GF-D8 (cell line): ENCODE measurements at regions not wholly inside any gene's neighbourhood (a gene's known extent, or its start where the extent isn't known, plus 50 kb on each side); places are given as distances from the start of the nearest gene placed in this dataset.
"Not testable (repeated sequence)": the region's sequence is repeated elsewhere in the genome, so short reads cannot be mapped to it uniquely, and the experiment has no call there.

Experiments used
- DNase-seq: peaks from one replicate; lab custom pipeline; 2025; lab: John Stamatoyannopoulos, UW

DNA sequence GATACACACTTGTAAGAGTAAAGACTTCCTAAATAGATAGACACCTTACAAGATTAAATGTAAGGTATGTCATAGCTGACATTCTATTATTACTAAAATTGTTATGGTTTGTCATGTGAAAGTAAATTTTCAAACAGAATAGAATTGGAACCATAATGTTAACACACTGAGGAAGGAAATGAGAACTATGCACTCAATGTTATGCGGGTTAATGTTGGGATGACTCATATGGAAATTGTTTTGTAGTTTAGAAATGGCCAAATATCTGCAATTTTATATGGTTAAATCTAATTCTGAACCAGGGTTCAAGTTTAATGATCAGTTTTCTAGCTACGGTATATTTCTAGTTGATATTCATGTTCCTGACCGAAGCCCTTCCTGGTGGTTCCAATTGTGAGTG is 214.2 kb upstream of the ADO start:
- no peak for DNase-seq

DNA sequence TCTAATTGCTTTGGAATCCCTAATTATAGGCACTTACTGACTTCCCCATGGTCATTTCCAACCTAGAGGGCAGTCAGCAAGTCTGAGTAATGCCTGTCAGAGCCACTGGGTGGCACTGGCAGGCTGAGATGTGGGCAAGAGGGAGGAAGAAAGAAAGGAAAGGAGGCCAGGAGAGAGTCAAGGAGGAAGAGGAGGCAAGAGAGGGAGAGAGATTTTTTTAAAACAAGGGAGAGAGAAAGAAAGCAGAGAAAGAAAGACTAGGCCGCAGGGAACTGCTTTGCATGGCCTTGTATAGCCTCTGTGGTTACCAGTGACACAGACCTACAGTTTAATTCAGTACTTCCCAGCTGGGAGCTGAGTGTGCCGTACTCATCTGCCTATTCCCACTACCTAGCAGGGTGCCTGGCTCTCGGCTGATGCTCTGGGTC is 210.4 kb upstream of the ADO start:
- DNase-seq = no peak

- DNase-seq = no peak
These were observed 207.3 kb upstream of the ADO start for GRCh38 chr10:62597226-62597625.

DNA sequence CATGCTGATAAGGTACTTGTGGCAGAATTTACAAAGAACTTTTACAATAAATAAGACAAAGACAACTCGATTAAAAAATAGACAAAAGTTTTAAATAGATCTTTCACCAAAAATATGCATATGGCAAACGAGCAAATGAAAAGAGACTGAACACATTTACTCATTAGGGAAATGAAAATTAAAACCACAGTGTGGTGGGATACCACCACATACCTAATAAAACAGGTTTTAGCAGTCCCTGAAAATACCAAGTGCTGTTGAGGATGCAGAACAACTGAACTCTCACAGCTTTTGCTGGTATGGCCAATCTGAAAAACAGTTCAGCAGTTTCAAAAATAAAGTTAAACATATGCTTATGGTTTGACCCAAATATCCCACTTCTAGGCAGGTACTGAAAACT is 205.4 kb upstream of the ADO start:
- DNase-seq = no peak

- DNase-seq = not testable (repeated sequence)
These were observed 198.0 kb upstream of the ADO start for GRCh38 chr10:62606551-62606950.

DNA sequence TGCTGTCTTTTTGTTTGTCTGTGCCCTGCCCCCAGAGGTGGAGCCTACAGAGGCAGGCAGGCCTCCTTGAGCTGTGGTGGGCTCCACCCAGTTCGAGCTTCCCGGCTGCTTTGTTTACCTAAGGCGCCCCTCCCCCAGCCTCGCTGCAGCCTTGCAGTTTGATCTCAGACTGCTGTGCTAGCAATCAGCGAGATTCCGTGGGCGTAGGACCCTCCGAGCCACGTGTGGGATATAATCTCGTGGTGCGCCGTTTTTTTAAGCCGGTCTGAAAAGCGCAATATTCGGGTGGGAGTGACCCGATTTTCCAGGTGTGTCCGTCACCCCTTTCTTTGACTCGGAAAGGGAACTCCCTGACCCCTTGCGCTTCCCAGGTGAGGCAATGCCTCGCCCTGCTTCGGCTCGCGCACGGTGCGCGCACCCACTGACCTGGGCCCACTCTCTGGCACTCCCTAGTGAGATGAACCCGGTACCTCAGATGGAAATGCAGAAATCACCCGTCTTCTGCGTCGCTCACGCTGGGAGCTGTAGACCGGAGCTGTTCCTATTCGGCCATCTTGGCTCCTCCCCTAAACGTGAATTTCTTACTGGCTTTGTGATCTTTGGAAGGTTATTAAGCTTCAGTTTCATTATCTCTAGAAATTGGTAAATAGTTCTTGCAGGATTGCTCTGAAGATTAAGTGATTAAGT is 196.2 kb upstream of the ADO start:
- not testable (repeated sequence) for DNase-seq

- DNase-seq = no peak
These were observed 193.8 kb upstream of the ADO start for GRCh38 chr10:62610649-62611229.

DNA sequence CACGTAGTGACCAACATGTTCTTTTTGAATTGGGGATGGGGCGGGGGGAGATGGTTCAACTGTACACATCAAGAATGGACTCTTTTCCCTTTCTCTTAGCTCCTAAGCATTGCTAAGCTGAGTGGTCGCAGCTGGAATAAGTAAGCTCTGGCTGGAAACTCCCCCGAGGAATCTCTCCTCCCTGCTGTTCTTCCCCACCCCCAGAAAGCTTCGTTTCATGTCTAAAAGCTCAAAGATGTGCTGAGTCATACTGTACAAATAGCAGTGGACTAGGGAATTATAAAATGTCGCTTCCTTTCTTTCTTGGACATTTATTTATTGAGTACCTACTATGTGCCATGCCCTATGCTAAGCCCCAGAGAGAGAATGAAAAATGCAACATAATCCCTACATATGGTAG is 191.1 kb upstream of the ADO start:
- DNase-seq = no peak

DNA sequence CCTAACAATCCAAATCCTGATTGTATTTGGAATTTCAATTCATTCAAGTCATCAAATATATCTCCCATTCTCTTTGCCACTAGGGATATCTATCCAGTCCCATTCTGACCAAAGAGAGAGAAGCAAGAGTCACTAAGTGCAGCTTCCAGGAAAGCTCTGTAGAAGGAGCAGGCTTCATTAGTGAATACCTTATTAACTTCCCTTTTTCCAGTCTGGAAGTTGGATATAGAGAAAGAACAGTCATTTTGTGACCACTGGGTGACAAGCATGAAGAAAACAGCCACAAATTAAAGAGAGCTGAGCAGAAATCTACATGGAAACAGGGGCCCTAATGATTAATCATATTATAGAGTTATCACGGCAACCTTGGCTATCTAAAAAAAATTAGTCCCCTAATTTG is 190.7 kb upstream of the ADO start:
- no peak for DNase-seq

DNA sequence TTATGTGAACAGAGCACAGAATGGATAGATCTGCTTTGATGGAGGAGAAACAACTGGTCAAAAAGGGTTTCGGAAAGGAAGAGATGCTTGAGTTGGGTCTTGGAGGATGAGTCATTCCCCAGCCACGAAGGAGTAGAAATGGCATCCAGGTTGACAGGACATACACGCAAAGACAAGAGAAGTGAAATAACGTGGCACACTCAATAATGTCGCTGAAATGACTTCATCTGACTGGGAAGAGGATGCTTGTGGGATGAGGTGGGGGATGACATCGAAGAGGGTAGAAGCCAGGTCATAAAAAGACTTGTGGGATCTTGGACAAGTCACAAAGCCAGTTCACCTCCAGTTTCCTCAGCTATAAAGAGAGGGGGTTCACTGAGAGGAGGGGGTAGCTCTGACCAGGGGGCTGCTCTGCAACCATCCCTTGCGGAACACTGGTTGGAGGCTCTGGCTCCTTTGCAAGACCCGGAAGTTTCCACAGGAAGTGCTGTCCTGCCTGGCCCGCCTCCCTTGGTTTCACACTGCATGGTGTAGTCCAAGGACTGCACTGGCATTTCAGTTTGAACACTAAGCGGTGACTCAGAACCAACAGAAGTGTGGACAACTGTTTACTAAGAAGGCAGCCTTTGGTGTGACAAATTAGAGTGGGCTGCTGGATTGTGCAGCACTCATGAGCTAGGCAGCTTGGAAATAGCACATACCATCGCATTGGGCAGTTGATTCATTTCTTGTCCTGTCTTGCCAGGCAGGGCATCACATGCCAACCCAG is 189.9 kb upstream of the ADO start:
- DNase-seq = no peak

DNA sequence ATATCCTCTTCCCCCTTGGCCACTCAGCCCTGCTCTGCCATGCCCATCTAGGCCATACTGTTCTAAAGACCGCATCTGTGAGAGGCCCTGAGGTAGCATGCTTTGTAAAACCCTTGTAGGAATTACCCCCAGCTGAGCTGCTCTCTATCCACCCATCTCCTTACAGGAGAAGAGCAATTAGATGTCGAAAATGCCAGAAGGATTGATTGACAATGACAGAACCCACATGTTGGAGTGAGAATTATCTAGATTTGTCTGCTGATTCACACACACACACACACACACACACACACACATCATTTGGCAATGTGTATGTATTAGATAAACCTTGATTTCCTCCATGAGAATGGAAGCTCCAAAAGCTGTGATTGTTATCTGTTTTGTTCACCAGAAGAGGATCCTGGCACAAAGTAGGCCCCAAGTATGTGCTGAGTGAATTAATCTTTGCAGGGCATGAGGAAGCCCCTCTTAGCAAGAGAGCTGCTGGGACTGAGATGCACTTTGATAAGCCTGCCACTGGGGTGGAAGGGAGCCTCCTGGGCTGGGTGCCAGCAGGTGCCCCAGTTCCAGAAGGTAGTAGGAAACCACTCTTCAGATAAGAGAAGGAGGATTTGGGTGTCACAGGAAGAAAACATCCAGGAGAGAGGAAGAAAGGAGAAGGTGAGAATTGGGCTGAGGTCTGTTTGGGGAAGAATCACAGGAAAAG is 187.5 kb upstream of the ADO start:
- no peak for DNase-seq

- no peak for DNase-seq
These were observed 186.9 kb upstream of the ADO start for GRCh38 chr10:62617652-62618051.

- DNase-seq = no peak
These were observed 186.5 kb upstream of the ADO start for GRCh38 chr10:62618054-62618453.

- DNase-seq = no peak
These were observed 185.7 kb upstream of the ADO start for GRCh38 chr10:62618576-62619412.

DNA sequence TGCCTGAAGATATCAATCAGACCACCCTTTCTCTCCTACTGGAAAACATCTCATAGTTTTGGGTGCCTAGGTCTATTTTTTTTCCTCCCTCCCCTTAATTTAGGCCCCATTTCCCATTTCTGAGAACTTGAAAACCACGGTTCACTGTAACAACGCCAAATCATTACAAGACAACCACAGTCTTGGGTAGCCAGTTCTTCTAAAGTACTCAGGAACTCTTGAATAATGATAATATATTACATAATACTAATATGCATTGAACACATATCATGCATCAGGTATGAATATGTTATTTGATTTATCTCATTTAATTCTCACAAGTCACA is 185.1 kb upstream of the ADO start:
- DNase-seq = no peak

- DNase-seq = no peak
These were observed 184.0 kb upstream of the ADO start for GRCh38 chr10:62620491-62620890.

GRCh38 chr10:62623223-62623622 is 181.3 kb upstream of the ADO start:
- no peak for DNase-seq

DNA sequence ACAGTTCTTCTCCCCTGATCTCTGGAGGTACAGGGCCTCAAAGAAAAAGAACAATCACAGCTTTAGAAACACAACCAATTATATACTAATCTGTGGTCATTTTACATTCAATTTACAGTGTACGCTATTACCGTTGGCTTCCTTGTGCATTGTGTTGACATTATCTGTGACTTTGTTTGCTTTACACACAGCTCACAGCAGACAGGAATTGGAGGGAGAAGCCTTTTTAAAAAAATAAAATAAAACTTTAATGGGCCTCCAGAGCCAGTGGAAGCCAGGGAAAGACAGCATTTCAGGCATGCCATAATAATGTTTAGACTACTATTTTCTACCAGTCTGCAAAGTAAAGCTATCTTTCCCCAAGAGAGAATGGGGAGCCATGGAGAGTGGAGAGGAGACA is 179.0 kb upstream of the ADO start:
- DNase-seq = no peak

DNA sequence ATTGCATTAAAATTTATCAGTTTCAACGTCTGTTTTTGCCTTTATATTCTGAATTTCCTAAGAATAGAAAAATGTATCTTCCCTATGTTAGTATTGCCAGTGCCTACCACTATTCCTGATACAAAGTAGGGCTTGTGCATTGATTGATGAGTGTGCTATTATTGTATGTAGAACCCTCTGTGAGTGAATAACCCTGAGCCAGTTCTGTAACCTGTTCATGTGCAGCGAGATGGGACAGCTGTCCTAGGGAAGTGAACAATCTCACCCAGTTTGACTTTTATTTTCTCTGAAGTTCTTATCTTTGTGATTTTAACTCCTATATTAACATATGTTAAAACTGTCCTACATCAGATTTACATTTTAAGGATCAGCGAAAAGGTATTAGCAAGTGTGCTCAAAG is 178.4 kb upstream of the ADO start:
- no peak for DNase-seq

- no peak for DNase-seq
These were observed 177.7 kb upstream of the ADO start for GRCh38 chr10:62626817-62627216.

- no peak for DNase-seq
These were observed 176.5 kb upstream of the ADO start for GRCh38 chr10:62627983-62628382.

DNA sequence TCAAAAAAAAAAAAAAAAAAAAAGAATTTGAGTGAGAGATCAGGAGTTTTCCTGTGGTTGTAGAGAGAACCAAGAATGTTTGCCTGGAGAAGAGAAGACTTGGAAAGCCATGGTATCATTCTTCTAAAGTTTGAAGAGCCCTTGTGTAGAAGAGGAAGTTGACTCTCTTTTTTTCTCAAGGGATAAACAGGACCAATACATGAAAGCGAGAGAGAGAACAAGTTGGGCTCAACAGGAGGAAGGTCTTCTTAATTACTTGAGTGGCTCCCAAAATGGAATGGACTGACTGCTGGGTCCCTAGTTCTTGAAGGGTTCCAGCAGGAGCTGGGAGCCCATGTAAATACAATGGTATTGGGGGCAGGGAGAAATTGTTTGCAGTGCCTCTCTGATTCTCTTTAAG is 173.3 kb upstream of the ADO start:
- DNase-seq = no peak
